ENCODE measurements at regions not wholly inside any gene's neighbourhood (a gene's known extent, or its start where the extent isn't known, plus 50 kb on each side); places are given as distances from the start of the nearest gene placed in this dataset.

- TF ChIP-seq CTCF (IDR thresholded peaks at IDR 0.05 in 4 of 5, conservative IDR thresholded peaks at IDR 0.05 in 1 of 5) (no peak), POLR2A (IDR thresholded peaks at IDR 0.05) (no peak)
Observed at GRCh38 chr9:80890124-80890523, 799.2 kb downstream of the TLE1 start.
